Renal pelvis (tissue), 1 donor: ENCODE measurements at regions not wholly inside any gene's neighbourhood (a gene's known extent, or its start where the extent isn't known, plus 50 kb on each side); places are given as distances from the start of the nearest gene placed in this dataset.

Source experiments
- DNase-seq: peaks from one replicate; pipeline ENCODE4 v3.0.0-alpha.2; 2013

DNA sequence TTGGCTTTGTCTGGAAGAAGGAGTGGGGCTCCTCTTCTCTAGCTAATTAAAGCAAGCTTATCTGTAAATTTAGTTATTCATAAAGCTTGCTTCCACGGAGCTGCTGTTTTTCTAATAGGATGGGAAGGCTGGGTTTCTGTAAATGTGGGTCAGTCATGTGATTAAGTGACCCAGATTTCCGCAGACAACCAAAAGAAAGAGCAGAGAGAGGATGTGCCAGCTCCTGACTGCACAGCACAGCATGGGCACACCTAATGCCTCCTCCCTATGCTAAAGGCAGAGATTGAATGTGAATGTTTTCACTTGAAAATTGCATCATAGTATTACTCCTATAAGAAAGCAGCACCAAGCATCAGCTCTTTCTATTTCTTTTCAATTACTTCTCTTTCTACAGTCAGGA, 160.2 kb downstream of the FAT3 start:
- DNase-seq: no peak

DNA sequence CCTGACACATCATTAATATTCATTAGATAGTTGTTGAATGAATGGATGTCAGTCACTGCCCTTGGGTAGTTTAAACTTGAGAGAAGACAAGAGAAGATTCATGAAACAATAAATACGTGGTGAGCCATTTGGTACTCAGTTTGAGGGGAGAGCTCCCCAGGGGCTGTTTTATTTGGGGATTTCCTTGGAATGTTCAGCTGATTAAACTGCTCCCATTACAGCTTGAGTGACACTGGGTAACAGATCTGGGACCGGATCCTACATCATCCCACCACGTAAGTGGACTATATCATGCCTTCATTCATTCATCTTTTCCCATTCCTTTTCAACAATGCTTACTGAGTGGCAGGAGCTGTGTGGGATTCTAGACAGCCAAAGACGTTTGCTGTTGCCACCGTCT, 162.0 kb downstream of the FAT3 start:
- no peak for DNase-seq

DNA sequence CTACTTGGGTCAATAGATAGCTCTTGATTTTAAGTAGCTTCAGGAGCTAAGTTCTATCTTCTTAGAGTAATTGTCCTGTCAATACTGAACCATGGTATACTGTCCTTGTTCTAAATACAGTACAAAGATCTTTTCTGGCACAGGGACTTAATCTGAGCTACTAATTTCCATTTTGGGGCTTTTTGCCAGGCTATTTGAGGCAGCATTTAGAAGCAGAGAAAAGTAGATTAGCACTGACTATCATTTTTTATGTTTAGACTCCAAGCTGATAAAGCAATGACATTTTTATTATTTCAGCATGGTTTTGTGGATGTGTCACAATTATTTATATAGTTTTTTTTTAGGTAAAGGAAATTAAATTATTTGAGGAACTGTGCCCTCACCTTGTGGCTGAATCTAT, 163.2 kb downstream of the FAT3 start:
- no peak for DNase-seq

DNA sequence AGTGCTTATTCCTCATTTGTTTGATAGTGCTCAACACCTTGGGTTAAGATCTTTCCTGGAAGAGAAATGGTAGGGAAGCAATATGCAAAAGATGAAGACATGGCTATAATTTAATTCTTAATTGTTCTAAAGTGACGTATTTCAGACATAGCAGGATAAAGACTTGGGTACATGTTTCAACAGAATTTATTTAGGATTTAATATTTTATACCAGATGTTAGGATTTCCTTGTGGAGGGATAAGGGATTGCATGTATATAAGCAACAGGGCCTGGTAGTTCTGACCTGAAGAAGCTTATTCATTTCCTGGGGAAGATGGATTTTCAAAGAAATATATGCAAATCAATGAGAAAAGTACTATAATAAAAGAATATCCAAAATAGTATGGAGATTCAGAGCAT, 163.8 kb downstream of the FAT3 start:
- no peak for DNase-seq

DNA sequence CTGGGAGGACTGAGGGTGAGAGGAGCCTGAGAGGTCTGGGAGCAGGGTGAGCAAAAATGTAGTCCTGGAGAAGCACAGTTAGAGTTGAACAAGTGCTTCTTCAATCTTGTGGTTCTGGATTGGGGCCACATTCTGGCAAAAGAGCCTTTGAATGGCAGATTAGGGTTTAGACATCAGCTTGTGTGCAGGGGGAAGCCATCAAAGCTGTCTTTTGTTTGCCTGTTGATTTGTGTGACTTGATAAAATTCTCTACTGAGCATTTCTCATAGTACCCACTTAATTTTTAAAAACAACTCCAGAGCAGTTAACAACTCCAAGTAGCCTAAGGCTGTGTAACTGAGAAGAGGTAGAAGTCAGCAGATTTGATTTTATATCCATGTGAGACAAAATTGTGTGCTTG, 166.2 kb downstream of the FAT3 start:
- DNase-seq: no peak

DNA sequence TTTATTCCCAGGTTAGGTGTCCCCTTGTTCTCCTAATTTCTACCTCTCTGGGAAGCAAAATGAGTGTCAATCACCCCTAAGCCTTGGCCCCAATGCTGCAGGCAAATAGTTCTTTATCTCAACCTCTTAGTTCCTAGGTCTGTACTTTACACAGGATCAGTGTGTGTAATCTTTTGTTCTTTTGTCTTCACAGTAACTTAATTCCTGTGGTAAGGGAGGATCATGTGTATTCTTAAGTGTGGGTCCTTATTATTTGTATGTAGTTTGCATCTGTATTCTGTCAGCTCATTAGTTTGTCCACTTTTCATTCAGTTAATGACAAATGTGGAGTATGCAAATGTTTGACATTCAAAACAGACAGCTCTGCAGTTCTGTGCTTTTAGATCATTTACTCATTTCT, 166.7 kb downstream of the FAT3 start:
- DNase-seq: no peak

DNA sequence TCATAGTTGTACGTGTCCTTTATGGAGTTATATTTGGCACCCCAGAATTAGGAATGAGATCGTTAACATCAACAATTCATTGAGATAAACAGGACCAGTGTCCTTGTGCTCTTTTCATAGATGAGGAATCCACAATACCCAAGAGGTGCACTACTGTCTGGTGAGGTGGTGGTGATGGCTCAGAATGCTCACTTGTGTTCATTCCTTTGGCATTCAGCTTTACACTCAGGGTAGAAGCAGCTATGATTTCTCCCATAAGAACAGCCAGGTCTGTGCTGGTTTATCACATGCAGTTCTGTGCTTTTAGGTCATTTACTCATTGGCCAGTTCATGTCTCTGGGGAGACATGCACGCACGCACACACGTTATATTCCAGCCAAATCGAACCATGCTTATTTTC, 167.2 kb downstream of the FAT3 start:
- no peak for DNase-seq

DNA sequence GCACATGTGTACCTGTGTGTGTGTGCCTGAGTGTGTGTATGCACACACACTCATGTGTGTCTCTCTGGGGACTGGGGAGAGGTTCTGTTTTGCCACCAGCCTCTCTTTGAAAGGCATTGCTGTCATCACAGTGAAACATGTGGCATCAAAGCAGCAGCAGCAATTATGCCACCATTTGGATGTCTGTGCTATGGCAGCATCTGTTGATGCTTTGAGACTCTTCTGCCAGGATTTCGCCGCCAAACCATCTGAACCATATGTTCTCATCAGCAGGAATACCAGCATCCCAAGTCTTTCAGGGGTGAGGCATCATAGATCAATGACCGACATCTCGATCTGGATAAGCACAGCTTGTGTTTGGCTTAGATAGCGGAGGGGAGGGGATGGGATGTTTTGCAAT, 168.6 kb downstream of the FAT3 start:
- no peak for DNase-seq

DNA sequence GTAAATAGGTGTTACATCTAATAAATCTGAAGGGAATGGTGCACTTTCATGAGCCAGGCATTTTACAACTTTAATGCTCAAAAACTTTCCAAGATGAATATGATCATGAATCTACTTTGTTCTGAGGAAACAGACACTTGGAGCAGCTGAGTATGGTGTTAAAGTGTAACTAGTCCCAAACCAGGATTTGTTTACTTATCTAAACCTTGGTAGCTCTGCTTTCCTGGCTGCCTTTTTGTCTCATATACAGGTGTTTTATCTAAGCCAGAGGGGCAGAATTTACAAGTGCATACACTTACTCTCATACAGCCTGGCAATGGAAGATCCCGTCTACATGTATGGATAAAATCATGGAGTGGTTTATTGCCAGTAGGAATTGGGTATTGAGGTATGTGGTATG, 171.5 kb downstream of the FAT3 start:
- DNase-seq: no peak

DNA sequence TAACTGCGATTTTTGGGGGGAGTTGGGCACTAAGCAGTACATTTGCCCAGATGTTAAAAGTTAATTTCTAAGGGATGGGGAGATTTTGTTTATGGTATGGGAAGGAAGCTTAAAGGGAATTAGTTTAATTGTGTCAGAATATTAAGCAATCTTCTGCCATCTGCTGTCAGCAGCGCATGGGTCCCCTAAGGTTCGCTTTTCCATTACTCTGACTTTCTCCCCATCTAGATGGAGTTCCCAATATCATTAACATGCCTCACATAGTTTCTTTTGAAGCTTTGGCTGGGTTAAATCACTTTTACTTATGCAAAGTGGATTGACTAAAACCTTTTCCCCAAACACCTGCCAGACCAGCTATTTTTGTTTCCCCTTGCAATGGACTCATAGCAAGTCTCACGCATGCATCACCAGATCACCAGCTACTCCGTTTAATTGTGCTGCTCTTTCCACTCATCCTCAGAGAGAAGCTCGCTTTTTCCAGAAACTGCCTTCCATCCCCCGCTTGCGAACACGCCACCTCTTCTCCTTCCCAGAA, 172.7 kb downstream of the FAT3 start:
- no peak for DNase-seq

DNA sequence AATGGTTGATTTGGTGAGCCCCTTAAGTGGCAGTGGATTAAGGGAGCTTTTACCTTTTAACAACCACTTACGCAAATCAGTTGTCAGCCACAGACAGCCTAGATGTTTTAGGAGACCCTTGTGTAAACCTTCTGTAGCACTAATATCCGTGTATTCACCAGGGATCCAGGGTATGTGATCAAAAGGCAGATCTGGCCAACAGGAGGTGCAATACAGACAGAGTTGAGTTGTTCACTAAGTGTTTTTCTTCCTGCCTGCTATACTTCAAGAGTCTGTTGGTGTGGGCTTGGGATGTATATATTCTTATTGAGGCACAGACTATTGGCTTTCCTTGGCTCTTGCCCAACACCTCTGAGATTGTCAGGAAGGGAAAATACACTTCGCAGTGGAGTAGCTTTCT, 175.1 kb downstream of the FAT3 start:
- no peak for DNase-seq

DNA sequence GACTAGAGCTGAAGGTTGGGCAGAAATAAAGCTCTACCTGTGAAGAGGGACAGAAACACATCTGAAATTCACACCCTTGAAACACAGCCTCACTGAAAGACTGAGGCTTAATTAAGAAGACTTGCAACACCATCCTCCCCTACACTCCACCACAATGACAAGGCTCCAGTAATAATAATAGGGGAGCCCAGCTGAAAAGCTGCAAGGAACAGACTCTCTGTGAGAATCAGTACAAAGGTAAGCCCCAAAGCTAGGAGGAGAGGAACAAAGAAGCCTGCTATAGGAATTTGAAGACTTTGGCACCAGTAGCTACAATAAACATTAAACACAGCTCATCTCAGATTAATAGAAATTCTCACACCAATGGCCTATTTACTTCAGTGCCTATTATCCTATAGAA, 176.9 kb downstream of the FAT3 start:
- no peak for DNase-seq

DNA sequence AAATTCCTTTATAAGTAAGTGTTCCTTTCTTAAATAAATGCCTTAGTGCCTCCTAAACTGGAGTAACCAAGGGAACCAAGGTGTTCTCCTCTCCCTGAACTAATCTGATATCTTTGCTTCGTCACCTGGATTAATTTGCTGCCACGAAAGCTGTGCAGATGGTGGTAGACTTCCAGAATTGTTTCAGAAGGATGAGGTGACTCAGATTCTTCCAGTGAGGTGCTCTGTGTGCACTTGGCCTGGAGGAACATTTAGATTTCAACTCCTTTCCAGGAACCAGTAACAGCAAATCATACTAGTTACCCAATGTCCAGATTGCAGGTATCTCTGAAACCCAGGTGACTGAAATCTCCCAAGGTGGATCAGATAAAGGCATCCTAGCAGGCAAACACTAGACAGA, 181.9 kb downstream of the FAT3 start:
- no peak for DNase-seq

DNA sequence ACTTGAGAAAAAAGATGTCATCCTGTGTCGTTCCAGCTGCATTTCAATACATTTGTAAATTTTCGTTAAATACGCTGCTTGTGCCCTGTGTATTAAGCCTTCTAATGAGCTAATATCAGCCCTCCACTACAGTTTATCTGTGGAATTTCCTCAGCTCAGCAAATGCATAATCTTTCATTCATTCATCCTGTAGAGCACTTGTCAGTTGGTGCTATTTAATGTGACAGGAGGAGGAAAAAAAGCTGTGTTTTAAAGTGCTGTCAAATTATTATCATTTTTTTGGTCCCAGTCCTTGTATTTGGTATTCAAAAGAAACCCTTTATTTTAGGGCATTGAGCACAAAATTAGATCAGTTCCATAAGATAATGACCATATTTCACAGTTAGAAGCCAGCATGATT, 184.7 kb downstream of the FAT3 start:
- DNase-seq: no peak

DNA sequence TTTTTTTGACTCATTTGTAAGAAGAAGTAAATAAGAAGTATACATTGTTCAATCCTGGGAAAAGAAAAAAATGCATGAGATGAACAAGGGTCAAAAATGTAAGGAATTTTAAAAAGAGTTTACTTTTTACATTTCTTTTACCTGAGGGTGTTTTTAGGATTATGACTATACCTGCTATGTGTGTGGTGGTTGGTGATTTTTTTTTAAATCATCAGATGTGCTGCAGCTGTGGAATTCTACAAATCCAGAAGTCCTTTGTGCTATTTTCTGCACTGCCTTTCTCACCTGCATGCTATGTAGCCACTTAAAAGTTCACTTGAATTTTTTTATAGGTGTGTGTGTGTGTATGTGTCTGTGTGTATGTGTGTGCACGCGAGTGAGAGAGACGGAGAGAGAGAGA, 185.3 kb downstream of the FAT3 start:
- DNase-seq: no peak

DNA sequence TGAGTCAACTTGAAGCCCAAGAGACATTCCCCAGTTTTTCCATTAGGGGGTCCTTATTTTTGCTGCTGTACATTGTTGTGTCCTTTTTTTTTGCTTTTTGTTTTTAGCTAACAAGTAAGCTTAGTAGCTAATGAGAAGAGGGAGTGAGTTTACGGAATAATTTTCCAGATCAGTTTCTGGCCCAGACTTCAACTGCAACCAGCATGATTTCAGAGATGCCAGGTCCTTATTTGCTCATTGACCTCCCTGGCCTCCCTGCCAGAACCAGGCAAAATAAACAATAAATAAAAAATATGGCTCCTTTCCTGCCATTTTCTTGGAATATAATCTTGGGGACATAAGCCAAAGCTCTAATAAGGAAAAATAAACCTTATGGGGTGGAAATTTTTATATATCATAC, 185.9 kb downstream of the FAT3 start:
- DNase-seq: no peak

DNA sequence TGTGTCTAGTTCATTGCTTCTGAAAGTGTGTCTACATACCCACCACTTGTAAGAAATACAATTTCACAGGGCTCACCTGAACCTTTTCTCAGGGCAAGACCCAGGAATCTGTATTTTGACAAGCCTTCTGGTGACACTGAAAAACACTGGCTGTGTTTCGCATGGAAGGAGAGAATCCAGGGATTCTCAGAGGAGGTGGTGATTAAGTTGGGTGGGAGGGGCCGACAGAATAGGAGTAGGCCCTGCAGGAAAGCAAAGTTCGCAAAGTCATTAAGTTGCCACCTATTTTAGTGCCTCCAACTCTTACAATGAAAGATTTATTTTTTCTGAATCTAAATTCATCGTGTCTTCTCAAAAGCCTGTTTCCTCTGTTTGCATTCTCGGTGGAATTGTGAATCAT, 186.8 kb downstream of the FAT3 start:
- no peak for DNase-seq

DNA sequence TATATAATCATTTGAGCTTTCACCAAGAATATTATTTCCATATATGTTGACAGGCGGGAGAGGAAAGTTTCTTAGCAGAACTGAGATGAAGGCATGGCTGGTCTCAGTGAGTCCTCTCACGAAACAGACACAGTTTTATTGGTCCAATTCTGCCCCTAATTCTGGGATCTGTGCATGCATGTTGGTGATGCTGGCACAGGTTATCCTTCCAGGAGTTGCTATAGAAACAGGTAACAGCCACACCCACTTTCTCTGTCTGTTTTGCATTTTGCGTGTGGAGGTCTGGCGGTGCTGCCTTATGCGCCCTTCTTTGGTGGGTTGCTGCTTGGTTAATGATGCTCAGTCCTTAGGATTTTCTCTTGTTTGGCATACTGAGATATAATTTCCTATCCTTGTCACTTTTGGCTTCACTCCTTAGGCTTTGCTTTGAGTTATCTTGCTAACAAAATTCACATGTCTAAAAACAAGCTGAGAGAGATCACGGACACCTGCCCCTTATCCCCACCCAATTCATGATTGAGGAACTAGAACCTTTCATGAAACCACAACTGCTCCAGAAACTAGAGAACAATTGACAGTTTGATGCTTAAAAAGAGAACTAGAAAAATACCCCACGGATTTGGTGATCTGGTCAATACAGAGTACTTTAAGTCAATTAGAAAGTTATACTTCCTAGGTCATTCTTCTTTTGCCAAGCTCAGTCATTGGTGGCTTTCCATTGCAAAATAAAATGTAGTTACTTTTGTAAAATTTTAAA, 189.3 kb downstream of the FAT3 start:
- no peak for DNase-seq

DNA sequence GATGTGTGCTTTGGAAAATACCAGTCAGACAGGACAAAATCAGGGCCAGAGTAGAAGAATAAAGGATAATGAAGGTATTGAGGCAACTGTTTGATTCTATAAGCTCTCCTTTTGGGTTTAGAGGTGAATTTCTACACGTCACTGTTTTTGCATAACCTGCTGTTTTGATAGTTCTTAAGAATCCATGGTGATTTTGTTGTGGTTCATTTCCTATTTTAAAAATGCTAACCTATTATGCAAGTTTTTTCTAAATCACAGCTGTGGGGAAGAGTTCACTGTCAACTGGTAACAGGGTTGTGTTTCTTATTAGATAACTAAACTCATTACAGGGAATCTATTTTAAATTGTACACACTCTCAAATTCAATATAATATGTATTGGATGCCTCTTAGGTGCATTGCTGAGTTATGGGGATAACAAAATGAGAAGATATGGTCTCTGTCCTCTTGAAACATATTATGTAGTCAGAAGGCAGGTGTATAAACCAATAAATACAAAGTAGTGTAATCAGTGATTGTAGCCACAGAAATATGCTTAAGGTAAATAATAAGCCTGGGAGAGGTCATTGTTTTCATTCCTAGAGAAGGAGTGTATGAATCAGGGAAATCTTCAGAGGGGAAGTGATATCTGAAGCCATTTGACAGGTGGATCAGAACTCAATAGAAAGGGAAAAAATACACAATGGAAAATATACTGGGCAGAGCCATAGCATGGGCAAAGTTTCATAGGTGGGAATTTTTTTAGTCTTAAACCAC, 192.5 kb downstream of the FAT3 start:
- DNase-seq: no peak

DNA sequence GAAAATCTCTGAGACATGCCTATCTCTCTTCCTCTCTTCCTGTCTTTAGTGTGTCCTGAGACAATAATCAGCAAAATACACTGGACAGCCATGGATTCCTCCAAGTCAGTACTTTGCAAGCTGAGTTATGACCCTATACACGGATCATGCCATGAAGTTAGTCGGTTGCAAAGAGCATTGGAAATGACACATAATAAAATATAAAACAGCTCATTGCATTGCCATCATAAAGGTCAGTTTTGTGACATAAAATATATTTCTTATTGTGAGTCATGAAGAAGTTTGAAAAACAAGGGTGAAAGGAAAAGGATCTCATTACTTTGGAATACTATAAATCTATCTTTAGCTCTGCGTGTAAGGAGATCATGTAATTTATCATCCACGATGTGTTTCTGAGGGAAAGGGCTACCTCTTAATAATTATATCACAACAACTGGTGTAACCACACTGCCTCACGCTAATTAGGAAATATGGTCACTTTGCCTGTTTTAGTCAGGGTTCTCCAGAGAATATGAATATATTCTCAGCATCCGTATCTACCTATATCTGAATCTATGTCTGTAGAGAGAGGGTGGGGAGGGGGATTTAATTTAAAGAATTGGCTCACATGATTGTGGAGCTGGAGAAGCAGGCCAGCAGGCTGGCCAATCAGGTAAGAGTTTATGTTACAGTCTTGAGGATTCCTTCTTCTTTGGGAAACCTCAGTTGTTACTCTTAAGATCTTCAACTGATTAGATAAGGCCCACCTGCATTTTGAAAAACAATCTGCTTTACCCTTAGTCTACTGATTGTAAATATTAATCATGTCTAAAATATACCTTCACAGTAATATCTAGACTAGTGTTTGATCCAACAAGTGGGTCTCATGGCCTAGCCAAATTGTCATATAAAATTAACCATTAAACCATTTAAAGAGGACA, 198.8 kb downstream of the FAT3 start:
- DNase-seq: no peak

DNA sequence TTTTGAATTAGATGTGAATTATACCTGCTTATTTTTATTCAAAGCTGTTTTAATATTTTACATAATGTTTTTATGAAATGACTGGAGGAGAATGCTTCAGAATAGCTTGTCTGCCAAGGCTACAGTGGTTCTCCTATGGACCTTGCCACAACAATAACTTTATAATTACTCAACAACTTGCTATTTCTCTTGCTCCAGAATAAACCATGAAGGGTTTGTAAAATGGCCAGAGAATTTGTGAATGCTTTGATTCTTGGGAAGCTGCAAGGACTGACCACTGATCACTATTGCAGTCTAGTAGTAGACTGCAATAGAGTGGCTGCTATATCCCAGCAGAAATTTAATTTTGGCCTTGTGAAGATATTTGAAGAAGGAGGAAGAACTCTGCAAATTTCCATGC, 199.7 kb downstream of the FAT3 start:
- DNase-seq: no peak

DNA sequence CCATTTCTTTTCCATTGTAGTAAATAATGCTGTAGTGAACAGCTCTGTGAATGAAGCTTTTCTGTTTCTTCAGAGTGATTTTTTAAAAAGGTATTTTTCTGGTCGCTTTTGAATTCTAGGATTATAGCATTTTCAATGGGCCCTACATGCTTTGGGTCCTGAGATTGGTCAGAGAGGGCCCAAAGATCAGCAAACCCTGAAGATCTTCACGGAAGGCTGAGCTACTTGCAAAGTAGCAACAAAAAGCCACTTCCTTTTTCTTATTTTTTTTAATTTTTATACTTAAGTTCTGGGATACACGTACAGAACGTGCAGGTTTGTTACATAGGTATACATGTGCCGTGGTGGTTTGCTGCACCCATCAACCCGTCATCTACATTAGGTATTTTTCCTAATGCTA, 200.5 kb downstream of the FAT3 start:
- no peak for DNase-seq

DNA sequence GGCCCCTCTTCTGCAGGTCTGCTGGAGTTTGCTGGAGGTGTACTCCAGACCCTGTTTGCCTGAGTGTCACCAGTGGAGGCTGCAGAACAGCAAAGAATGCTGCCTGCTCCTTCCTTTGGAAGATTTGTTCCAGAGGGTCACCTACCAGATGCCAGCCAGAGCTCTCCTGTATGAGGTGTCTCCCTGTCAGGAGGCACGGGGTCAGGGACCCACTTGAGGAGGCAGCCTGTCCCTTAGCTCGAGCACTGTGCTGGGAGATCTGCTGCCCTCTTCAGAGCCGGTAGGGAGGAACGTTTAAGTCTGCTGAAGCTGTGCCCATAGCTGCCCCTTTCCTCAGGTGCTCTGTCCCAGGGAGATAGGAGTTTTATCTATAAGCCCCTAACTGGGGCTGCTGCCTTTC, 207.9 kb downstream of the FAT3 start:
- DNase-seq: no peak
